K562 (cell line): ENCODE measurements at regions not wholly inside any gene's neighbourhood (a gene's known extent, or its start where the extent isn't known, plus 50 kb on each side); places are given as distances from the start of the nearest gene placed in this dataset.

ENCODE experiments used
- ATAC-seq: fragments of 200-7000 bp; cut with Tn5 transposase; 3 replicates; pipeline ENCODE4 v1.9.1; 2020; ENCODE audit warnings: moderate library complexity
- BruUV-seq: library from RNA; stranded (reverse); fragments of 400-500 nt; replicated peaks from 2 replicates; lab custom pipeline; 2021; lab: Mats Ljungman, UMichigan
- CTCF ChIA-PET: fragments of 300-600 bp; formaldehyde crosslinking; extraction: SDS; loops from one replicate; lab custom pipeline; 2021; ENCODE audit warnings: low intra/inter-chr PET ratio; lab: Yijun Ruan, JAX
- POLR2A ChIA-PET: fragments of 300-600, 350-650 bp; sonication (Branson Sonifier 250); formaldehyde crosslinking; extraction: SDS; loops from one replicate; lab custom pipeline; 2021; ENCODE audit warnings: antibody characterized with exemption, inconsistent platforms; lab: Yijun Ruan, JAX
- DNase-seq, 4 experiments: peaks; one replicate each; pipeline versions ENCODE4 v3.0.0 to v3.0.0-alpha.2; 2011 to 2018; ENCODE audit warnings: low spot score in 3 of 4, mixed read lengths in 3 of 4; ENCODE audit errors: extremely low read depth in 1 of 4
- FAIRE-seq: peaks from 2 replicates; lab custom pipeline; 2011; peaks lifted over from hg19 to GRCh38; lab: Jason Lieb, UNC
- H2AFZ ChIP-seq: 2 replicates; pipeline ENCODE4 v1.6.0; 2011; ENCODE audit warnings: low read depth, low read length, control low read depth, inconsistent platforms
- H3K27ac ChIP-seq: fragments of 200-600 bp; 3 replicates; pipeline ENCODE4 v1.8.0; 2011; ENCODE audit warnings: low read depth, mild to moderate bottlenecking, control low read depth, inconsistent platforms, low read length, moderate library complexity, mixed read lengths; ENCODE audit errors: extremely low read depth
- H3K27me3 ChIP-seq, 2 experiments: fragments of 300-600 bp in 1 of 2; 2 replicates in 1 of 2; 3 replicates in 1 of 2; pipeline versions ENCODE4 v1.6.0 to v1.8.0; 2011; ENCODE audit warnings: inconsistent platforms in 2 of 2, low read length in 2 of 2, mild to moderate bottlenecking in 1 of 2, mixed read lengths in 1 of 2, moderate library complexity in 1 of 2; ENCODE audit not compliant: control insufficient read depth in 2 of 2, insufficient read depth in 2 of 2
- H3K36me3 ChIP-seq: fragments of 300-600 bp; 3 replicates; pipeline ENCODE4 v1.8.0; 2011; ENCODE audit warnings: mild to moderate bottlenecking, low read length, inconsistent platforms; ENCODE audit not compliant: control insufficient read depth, insufficient read depth
- H3K4me1 ChIP-seq, 2 experiments: fragments of 200-600 bp in 1 of 2; replicated peaks in 1 of 2; 2 replicates in 1 of 2; 3 replicates in 1 of 2; pipeline versions ENCODE4 v1.5.1 to v1.8.0; 2011; ENCODE audit warnings: inconsistent platforms in 2 of 2, low read length in 2 of 2, mild to moderate bottlenecking in 1 of 2, mixed read lengths in 1 of 2, moderate library complexity in 1 of 2; ENCODE audit not compliant: control insufficient read depth in 2 of 2, insufficient read depth in 2 of 2
- H3K4me2 ChIP-seq: 2 replicates; pipeline ENCODE4 v1.6.1; 2011; ENCODE audit warnings: low read length, control low read depth, inconsistent platforms, mixed read lengths; ENCODE audit not compliant: insufficient read depth
- H3K4me3 ChIP-seq: fragments of 200-600 bp; sonication (generic), shearing (Covaris generic); 2 replicates; pipeline ENCODE4 v1.5.1; 2016; ENCODE audit warnings: control low read depth, inconsistent platforms
- H3K79me2 ChIP-seq: fragments of 200-600 bp; 3 replicates; pipeline ENCODE4 v1.8.0; 2011; ENCODE audit warnings: low read length, inconsistent platforms; ENCODE audit not compliant: control insufficient read depth, insufficient read depth
- H3K9ac ChIP-seq, 2 experiments: 2 replicates each; pipeline versions ENCODE4 v1.6.0 to v1.6.1; 2011; ENCODE audit warnings: low read depth in 2 of 2, low read length in 2 of 2, control low read depth in 1 of 2, inconsistent platforms in 1 of 2, mild to moderate bottlenecking in 1 of 2, mixed read lengths in 1 of 2; ENCODE audit not compliant: insufficient read depth in 1 of 2
- H3K9me1 ChIP-seq: one replicate; pipeline ENCODE4 v1.6.0; 2011; ENCODE audit warnings: inconsistent platforms, mild to moderate bottlenecking, low read length, moderate library complexity; ENCODE audit not compliant: control insufficient read depth, insufficient read depth
- H3K9me3 ChIP-seq: replicated peaks from 2 replicates; pipeline ENCODE4 v1.5.1; 2011; ENCODE audit warnings: low read depth, low read length, inconsistent platforms; ENCODE audit not compliant: control insufficient read depth, insufficient read depth
- H4K20me1 ChIP-seq: replicated peaks from 2 replicates; pipeline ENCODE4 v1.6.1; 2011; ENCODE audit warnings: low read length, inconsistent platforms, mixed read lengths; ENCODE audit not compliant: control insufficient read depth, insufficient read depth
- BCL6 ChIP-seq: fragments of 250-450 bp; sonication (Bioruptor Pico); IDR thresholded peaks from 2 replicates; pipeline ENCODE4 v1.4.0; 2020
- BRCA1 ChIP-seq, 2 experiments: fragments of 450-650 bp in 1 of 2; sonication (generic) in 1 of 2; formaldehyde crosslinking in 1 of 2; IDR thresholded peaks; 2 replicates each; pipeline versions ENCODE4 v1.5.0 to v1.6.1; 2017 to 2020; ENCODE audit warnings: mild to moderate bottlenecking in 1 of 2, missing genetic modification reagents in 1 of 2
- CBFA2T2 ChIP-seq: fragments of 450-650 bp; conservative IDR thresholded peaks from 2 replicates; pipeline ENCODE4 v1.6.1; 2017; ENCODE audit warnings: mild to moderate bottlenecking
- CSDE1 ChIP-seq, 2 experiments: fragments of 450-650 bp; IDR thresholded peaks; 2 replicates each; pipeline ENCODE4 v1.6.1; 2016; ENCODE audit warnings: mild to moderate bottlenecking in 1 of 2
- ZNF436 ChIP-seq: fragments of 250-450, 450-650 bp; sonication (Bioruptor Pico); formaldehyde crosslinking; IDR thresholded peaks from 2 replicates; pipeline ENCODE4 v1.7.0; 2020; ENCODE audit warnings: mild to moderate bottlenecking
- ZNF699 ChIP-seq: fragments of 250-450 bp; sonication (Bioruptor Pico); IDR thresholded peaks from 2 replicates; pipeline ENCODE4 v1.8.0; 2021; ENCODE audit warnings: mild to moderate bottlenecking, moderate library complexity; ENCODE audit not compliant: insufficient replicate concordance
- ZNF830 ChIP-seq: fragments of 250-450 bp; sonication (Bioruptor Pico); IDR thresholded peaks from 2 replicates; pipeline ENCODE4 v1.5.0; 2021; ENCODE audit warnings: mild to moderate bottlenecking
- WGBS: fragments of 100-300 bp; shearing (Covaris generic); methylation state at CpG from one replicate; pipeline ENCODE4 v1.1.6; 2016; ENCODE audit warnings: low coverage, mixed read lengths; ENCODE audit not compliant: insufficient coverage; ENCODE audit errors: missing lambda C conversion rate; 5-methylcytosine and 5-hydroxymethylcytosine counted together
- in situ Hi-C: fragments of 300-500 bp; cut with MboI; formaldehyde crosslinking; loops from 4 replicates; pipeline ENCODE4 v1.15.0; 2018; ENCODE audit warnings: inconsistent platforms, mixed read lengths
- intact Hi-C: fragments of 100-400 bp; cut with micrococcal nuclease; formaldehyde crosslinking; loops from 2 replicates; pipeline ENCODE4 v1.14.2; 2022
- TF ChIP-seq, protein P1 (sequence below): fragments of 150-350 bp; IDR thresholded peaks from 2 replicates; pipeline ENCODE4 v1.6.1; 2014; ENCODE audit warnings: low read depth, mild to moderate bottlenecking, low read length, borderline replicate concordance
- TF ChIP-seq, protein P2 (sequence below), 2 experiments: fragments of 450-650 bp; IDR thresholded peaks; 2 replicates each; pipeline ENCODE4 v1.6.1; 2018; ENCODE audit warnings: mild to moderate bottlenecking in 2 of 2, low read depth in 1 of 2; ENCODE audit not compliant: partially characterized antibody in 2 of 2
- TF ChIP-seq, protein P3 (sequence below): sonication (generic); formaldehyde crosslinking; IDR thresholded peaks from 2 replicates; pipeline ENCODE4 v1.8.1; 2023; ENCODE audit warnings: mild to moderate bottlenecking, missing genetic modification reagents, moderate library complexity

DNA sequence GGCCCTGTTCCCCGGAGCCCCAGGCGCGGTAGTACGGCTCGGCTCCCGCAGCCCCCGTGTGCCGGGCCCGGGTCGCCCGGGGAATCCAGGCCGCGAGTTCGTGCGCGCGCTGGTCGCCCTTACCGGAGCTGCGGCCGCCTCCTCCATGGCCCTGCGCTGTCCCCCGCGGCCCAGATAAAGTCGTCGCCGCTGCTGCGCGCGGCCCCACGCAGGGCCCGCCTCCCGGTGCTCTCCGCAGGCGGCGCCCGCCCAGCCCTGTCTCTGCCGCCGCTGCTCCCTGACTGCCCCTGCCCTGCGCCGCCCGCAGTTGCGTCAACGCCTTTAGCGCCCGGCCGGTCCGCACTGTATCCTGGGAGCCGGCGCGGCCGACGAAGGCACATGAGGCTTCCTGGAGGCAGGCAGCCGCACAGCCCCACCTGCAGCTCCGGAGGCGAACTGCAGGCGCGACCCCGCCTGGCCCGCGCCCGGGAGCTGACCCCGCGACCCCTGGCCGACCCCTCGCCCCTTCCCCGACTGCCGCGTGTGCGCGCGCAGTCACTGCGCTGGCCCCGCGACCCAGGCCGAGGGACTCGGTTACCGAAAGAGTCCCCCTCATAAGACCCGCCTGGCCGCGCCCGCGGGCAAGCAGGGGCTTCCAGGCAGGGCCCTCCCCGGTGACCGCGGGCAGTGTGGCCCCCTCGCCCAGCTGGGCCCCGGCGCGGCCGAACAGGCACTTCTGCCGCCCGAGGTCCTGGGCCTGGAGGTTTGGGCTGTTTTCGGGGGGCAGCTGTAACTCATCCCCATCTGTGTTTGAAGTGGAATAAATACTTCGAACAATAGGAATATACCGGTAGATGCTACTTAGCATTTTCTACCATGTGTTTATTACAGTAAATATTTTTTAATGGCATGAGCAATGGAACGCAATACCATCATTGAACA lies 127.1 kb upstream of the ZNF746 start:
- BruUV-seq, result no TSS peak
- Histone ChIP-seq H3K4me2 (peak overlapping the region; percentile 93), H3K9ac (peak overlapping the region; percentile 88 to 94), H3K4me1 (peaks cover 20 to 22% of the 10 kb centered on the region in 2 experiments), H3K79me2 (peaks cover 30% of the 10 kb centered on the region), H3K4me3 (peak overlapping the region; percentile 84), H2AFZ (peak overlapping the region; percentile 95), H3K9me1 (peaks cover 10% of the 10 kb centered on the region), H3K9me3 (no peaks in the 10 kb centered on the region), H3K27me3 (no peaks in the 10 kb centered on the region), H4K20me1 (peaks cover 17% of the 10 kb centered on the region), H3K27ac (peak overlapping the region; percentile 83), H3K36me3 (peaks cover 32% of the 10 kb centered on the region; the same call in 2 of the 3 replicates)
- POLR2A ChIA-PET, result interaction anchor here (0.6 to 2.8 kb wide), 8 partner anchors 13 to 421 kb away, joined by 3 to 14 read pairs (median 5); no protein-coding TSS in a partner anchor
- FAIRE-seq, result peak; percentile 77
- ATAC-seq, result peak; percentile 97
- CTCF ChIA-PET, result interaction anchor here (0.7 to 2.4 kb wide), 5 partner anchors 14 to 960 kb away, joined by 3 to 9 read pairs (median 3); no protein-coding TSS in a partner anchor
- in situ Hi-C loops (no loop called here), intact Hi-C loops (loop anchor here (10.0 kb wide), 1 partner anchor 200 kb away; no protein-coding TSS in a partner anchor)
- DNase-seq, result peak; percentile 93 to 99 (median 94)
- WGBS, result 2% methylated on average over 76 of the region's 97 CpGs
- TF ChIP-seq, protein P1, sequence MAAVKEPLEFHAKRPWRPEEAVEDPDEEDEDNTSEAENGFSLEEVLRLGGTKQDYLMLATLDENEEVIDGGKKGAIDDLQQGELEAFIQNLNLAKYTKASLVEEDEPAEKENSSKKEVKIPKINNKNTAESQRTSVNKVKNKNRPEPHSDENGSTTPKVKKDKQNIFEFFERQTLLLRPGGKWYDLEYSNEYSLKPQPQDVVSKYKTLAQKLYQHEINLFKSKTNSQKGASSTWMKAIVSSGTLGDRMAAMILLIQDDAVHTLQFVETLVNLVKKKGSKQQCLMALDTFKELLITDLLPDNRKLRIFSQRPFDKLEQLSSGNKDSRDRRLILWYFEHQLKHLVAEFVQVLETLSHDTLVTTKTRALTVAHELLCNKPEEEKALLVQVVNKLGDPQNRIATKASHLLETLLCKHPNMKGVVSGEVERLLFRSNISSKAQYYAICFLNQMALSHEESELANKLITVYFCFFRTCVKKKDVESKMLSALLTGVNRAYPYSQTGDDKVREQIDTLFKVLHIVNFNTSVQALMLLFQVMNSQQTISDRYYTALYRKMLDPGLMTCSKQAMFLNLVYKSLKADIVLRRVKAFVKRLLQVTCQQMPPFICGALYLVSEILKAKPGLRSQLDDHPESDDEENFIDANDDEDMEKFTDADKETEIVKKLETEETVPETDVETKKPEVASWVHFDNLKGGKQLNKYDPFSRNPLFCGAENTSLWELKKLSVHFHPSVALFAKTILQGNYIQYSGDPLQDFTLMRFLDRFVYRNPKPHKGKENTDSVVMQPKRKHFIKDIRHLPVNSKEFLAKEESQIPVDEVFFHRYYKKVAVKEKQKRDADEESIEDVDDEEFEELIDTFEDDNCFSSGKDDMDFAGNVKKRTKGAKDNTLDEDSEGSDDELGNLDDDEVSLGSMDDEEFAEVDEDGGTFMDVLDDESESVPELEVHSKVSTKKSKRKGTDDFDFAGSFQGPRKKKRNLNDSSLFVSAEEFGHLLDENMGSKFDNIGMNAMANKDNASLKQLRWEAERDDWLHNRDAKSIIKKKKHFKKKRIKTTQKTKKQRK, result no peak
- TF ChIP-seq, protein P2, sequence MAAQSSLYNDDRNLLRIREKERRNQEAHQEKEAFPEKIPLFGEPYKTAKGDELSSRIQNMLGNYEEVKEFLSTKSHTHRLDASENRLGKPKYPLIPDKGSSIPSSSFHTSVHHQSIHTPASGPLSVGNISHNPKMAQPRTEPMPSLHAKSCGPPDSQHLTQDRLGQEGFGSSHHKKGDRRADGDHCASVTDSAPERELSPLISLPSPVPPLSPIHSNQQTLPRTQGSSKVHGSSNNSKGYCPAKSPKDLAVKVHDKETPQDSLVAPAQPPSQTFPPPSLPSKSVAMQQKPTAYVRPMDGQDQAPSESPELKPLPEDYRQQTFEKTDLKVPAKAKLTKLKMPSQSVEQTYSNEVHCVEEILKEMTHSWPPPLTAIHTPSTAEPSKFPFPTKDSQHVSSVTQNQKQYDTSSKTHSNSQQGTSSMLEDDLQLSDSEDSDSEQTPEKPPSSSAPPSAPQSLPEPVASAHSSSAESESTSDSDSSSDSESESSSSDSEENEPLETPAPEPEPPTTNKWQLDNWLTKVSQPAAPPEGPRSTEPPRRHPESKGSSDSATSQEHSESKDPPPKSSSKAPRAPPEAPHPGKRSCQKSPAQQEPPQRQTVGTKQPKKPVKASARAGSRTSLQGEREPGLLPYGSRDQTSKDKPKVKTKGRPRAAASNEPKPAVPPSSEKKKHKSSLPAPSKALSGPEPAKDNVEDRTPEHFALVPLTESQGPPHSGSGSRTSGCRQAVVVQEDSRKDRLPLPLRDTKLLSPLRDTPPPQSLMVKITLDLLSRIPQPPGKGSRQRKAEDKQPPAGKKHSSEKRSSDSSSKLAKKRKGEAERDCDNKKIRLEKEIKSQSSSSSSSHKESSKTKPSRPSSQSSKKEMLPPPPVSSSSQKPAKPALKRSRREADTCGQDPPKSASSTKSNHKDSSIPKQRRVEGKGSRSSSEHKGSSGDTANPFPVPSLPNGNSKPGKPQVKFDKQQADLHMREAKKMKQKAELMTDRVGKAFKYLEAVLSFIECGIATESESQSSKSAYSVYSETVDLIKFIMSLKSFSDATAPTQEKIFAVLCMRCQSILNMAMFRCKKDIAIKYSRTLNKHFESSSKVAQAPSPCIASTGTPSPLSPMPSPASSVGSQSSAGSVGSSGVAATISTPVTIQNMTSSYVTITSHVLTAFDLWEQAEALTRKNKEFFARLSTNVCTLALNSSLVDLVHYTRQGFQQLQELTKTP (IDR thresholded peaks at IDR 0.05; ENCODE audit: low read depth in 1 of 2, partially characterized antibody in 2 of 2), result no peak
- TF ChIP-seq BCL6 (CRISPR knock-in tag) (peak; percentile 6), ZNF436 (CRISPR knock-in tag) (no peak), ZNF699 (CRISPR knock-in tag) (no peak), ZNF830 (CRISPR knock-in tag) (peak; percentile 68; the same call in 1 of the 2 replicates), CBFA2T2 (no peak), CSDE1 (IDR thresholded peaks at IDR 0.05) (no peak; a peak in 1 of 4 replicates), BRCA1 (IDR thresholded peaks at IDR 0.05) (no peak), BRCA1 (CRISPR knock-in tag; IDR thresholded peaks at IDR 0.05) (0 out of 2 replicates have a peak, but pooled peaks have one; percentile 50)
- TF ChIP-seq, protein P3, sequence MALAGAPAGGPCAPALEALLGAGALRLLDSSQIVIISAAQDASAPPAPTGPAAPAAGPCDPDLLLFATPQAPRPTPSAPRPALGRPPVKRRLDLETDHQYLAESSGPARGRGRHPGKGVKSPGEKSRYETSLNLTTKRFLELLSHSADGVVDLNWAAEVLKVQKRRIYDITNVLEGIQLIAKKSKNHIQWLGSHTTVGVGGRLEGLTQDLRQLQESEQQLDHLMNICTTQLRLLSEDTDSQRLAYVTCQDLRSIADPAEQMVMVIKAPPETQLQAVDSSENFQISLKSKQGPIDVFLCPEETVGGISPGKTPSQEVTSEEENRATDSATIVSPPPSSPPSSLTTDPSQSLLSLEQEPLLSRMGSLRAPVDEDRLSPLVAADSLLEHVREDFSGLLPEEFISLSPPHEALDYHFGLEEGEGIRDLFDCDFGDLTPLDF, result peak; percentile 90; the same call in 1 of the 2 replicates
